ENCODE measurements at regions not wholly inside any gene's neighbourhood (a gene's known extent, or its start where the extent isn't known, plus 50 kb on each side); places are given as distances from the start of the nearest gene placed in this dataset.

DNA sequence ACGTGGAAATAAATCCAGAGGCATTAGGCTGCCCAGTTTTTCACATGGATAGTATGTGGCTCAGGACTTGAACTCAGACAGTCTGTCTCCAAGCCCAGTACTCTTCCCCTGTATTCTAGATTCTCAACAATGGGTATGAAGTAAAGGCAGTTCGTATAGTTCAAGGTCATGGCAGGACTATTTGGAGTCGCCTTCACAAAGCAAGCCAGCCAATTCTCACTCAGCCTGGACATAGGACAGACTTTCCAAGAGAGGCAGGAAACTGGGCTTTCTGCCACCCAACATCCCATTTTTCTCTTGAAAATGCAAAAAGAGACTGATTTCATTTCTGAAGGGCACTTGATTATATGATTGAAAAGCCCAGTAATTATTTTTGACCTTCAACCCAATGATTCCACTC, 111.0 kb downstream of the EDN1 start:
- TF ChIP-seq, protein P1, sequence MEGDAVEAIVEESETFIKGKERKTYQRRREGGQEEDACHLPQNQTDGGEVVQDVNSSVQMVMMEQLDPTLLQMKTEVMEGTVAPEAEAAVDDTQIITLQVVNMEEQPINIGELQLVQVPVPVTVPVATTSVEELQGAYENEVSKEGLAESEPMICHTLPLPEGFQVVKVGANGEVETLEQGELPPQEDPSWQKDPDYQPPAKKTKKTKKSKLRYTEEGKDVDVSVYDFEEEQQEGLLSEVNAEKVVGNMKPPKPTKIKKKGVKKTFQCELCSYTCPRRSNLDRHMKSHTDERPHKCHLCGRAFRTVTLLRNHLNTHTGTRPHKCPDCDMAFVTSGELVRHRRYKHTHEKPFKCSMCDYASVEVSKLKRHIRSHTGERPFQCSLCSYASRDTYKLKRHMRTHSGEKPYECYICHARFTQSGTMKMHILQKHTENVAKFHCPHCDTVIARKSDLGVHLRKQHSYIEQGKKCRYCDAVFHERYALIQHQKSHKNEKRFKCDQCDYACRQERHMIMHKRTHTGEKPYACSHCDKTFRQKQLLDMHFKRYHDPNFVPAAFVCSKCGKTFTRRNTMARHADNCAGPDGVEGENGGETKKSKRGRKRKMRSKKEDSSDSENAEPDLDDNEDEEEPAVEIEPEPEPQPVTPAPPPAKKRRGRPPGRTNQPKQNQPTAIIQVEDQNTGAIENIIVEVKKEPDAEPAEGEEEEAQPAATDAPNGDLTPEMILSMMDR (IDR thresholded peaks at IDR 0.05; ENCODE audit: insufficient read depth, low read depth, low read length) = no peak
- TF ChIP-seq EZH2 (IDR thresholded peaks at IDR 0.05; ENCODE audit: insufficient read depth, low read length) = no peak

Measured in astrocyte (in vitro differentiated cells and primary cell).